ENCODE measurements at regions not wholly inside any gene's neighbourhood (a gene's known extent, or its start where the extent isn't known, plus 50 kb on each side); places are given as distances from the start of the nearest gene placed in this dataset.

GRCh38 chr10:83572036-83572435, 567.3 kb upstream of the GHITM start:
- Histone ChIP-seq H3K36me3 (no peaks in the 10 kb centered on the region), H3K27ac (no peak overlapping the region), H3K9me3 (peaks cover 0 to 10% (median under 1%) of the 10 kb centered on the region in 12 donors), H3K4me1 (no peaks in the 10 kb centered on the region), H3K27me3 (no peaks in the 10 kb centered on the region), H3K4me3 (no peak overlapping the region)
- no peak for ATAC-seq
- 84 to 95% (median 91%) methylated on average over 1 of the region's 1 CpG for WGBS, 4 donors
- intact Hi-C loops (cut with DNase I): no loop called here
- no peak for DNase-seq
- TF ChIP-seq POLR2A (IDR thresholded peaks at IDR 0.05): no peak
- no peak for TF ChIP-seq CTCF (IDR thresholded peaks at IDR 0.05)

GRCh38 chr10:83574770-83575169, 564.5 kb upstream of the GHITM start:
- intact Hi-C loops (cut with DNase I): no loop called here
- peaks cover 0 to 22% (median 6%) of the 10 kb centered on the region in 12 donors for H3K9me3 ChIP-seq
- H3K4me1 ChIP-seq: no peaks in the 10 kb centered on the region
- DNase-seq: no peak
- H3K27ac ChIP-seq: no peak overlapping the region
- no peak overlapping the region for H3K4me3 ChIP-seq
- WGBS, 4 donors: 82 to 92% (median 89%) methylated on average over 1 of the region's 1 CpG
- no peak for ATAC-seq
- TF ChIP-seq CTCF (IDR thresholded peaks at IDR 0.05): no peak
- TF ChIP-seq POLR2A (IDR thresholded peaks at IDR 0.05): no peak
- H3K27me3 ChIP-seq: no peaks in the 10 kb centered on the region
- H3K36me3 ChIP-seq: no peaks in the 10 kb centered on the region

GRCh38 chr10:83577421-83577820, 561.9 kb upstream of the GHITM start:
- ATAC-seq: no peak
- Histone ChIP-seq H3K27me3 (no peaks in the 10 kb centered on the region), H3K27ac (no peak overlapping the region), H3K4me3 (no peak overlapping the region), H3K36me3 (no peaks in the 10 kb centered on the region), H3K9me3 (peaks cover 0 to 22% (median 6%) of the 10 kb centered on the region in 12 donors), H3K4me1 (no peaks in the 10 kb centered on the region)
- 92 to 98% (median 94%) methylated on average over 2 of the region's 2 CpGs for WGBS, 4 donors
- intact Hi-C loops (cut with DNase I): no loop called here
- TF ChIP-seq CTCF (IDR thresholded peaks at IDR 0.05) (no peak), POLR2A (IDR thresholded peaks at IDR 0.05) (no peak)
- no peak for DNase-seq

- Histone ChIP-seq H3K9me3 (peaks cover 0 to 22% (median 6%) of the 10 kb centered on the region in 12 donors), H3K4me3 (no peak overlapping the region), H3K36me3 (no peaks in the 10 kb centered on the region), H3K4me1 (no peaks in the 10 kb centered on the region), H3K27ac (no peak overlapping the region), H3K27me3 (no peaks in the 10 kb centered on the region)
- ATAC-seq (no peak), DNase-seq (no peak)
- 75 to 84% (median 84%) methylated on average over 4 of the region's 4 CpGs for WGBS, 4 donors
- intact Hi-C loops (cut with DNase I): no loop called here
- no peak for TF ChIP-seq CTCF (IDR thresholded peaks at IDR 0.05)
- no peak for TF ChIP-seq POLR2A (IDR thresholded peaks at IDR 0.05)
Measured at GRCh38 chr10:83580373-83581012, 558.8 kb upstream of the GHITM start.

Data from heart left ventricle (tissue), 16 donors.